SU-DHL-6 (cell line): ENCODE measurements at regions not wholly inside any gene's neighbourhood (a gene's known extent, or its start where the extent isn't known, plus 50 kb on each side); places are given as distances from the start of the nearest gene placed in this dataset.

Experiments used
- H2AFZ ChIP-seq: fragments of 200-600 bp; sonication (generic); 2 replicates; pipeline ENCODE4 v1.6.1; 2014; ENCODE audit warnings: low read depth, mild to moderate bottlenecking, moderate library complexity, mixed read lengths, antibody characterized with exemption, low read length; ENCODE audit not compliant: severe bottlenecking
- H3F3A ChIP-seq: fragments of 200-600 bp; shearing (Covaris generic); 2 replicates; pipeline ENCODE4 v1.6.0; 2016; ENCODE audit warnings: antibody characterized with exemption, mild to moderate bottlenecking; ENCODE audit not compliant: insufficient read depth
- H3K27ac ChIP-seq: fragments of 200-600 bp; sonication (generic); 2 replicates; pipeline ENCODE4 v1.5.1; 2016; ENCODE audit warnings: low read depth, mild to moderate bottlenecking, low read length, moderate library complexity, mixed read lengths
- H3K27me3 ChIP-seq: fragments of 200-600 bp; sonication (generic), shearing (Covaris generic); 2 replicates; pipeline ENCODE4 v1.6.0; 2014; ENCODE audit warnings: mild to moderate bottlenecking, low read length
- H3K36me3 ChIP-seq: fragments of 200-600 bp; sonication (generic); 2 replicates; pipeline ENCODE4 v1.6.1; 2014; ENCODE audit warnings: mild to moderate bottlenecking, low read length, mixed read lengths
- H3K4me2 ChIP-seq: fragments of 300-600, 200-600 bp; shearing (Covaris generic), sonication (generic); 2 replicates; pipeline ENCODE4 v1.6.0; 2014; ENCODE audit warnings: low read length, low read depth, mild to moderate bottlenecking; ENCODE audit not compliant: poor library complexity, severe bottlenecking
- H3K4me3 ChIP-seq: fragments of 200-600 bp; sonication (generic); 2 replicates; pipeline ENCODE4 v1.5.1; 2014; ENCODE audit warnings: antibody characterized with exemption, low read length, mild to moderate bottlenecking, mixed read lengths; ENCODE audit not compliant: insufficient read depth, poor library complexity, severe bottlenecking
- H3K79me2 ChIP-seq: fragments of 200-600 bp; sonication (generic); 2 replicates; pipeline ENCODE4 v1.6.1; 2014; ENCODE audit warnings: mild to moderate bottlenecking, low read length, moderate library complexity; ENCODE audit not compliant: insufficient read depth
- H3K9ac ChIP-seq: fragments of 200-600 bp; sonication (generic); 2 replicates; pipeline ENCODE4 v1.7.0; 2014; ENCODE audit warnings: mild to moderate bottlenecking, low read length
- H3K9me2 ChIP-seq: fragments of 200-600 bp; sonication (generic); replicated peaks from 2 replicates; pipeline ENCODE4 v1.6.1; 2014; ENCODE audit warnings: low read length; ENCODE audit not compliant: insufficient read depth
- H3K9me3 ChIP-seq: fragments of 200-600 bp; sonication (generic); 2 replicates; pipeline ENCODE4 v1.6.1; 2014; ENCODE audit warnings: low read length, mixed read lengths; ENCODE audit not compliant: insufficient read depth
- H4K20me1 ChIP-seq: fragments of 200-600 bp; sonication (generic); 2 replicates; pipeline ENCODE4 v1.6.1; 2014; ENCODE audit warnings: low read depth, mild to moderate bottlenecking, antibody characterized with exemption, low read length, moderate library complexity, mixed read lengths
- CTCF ChIP-seq: fragments of 200-600 bp; sonication (generic); IDR thresholded peaks from one replicate; pipeline ENCODE4 v1.5.1; 2017; ENCODE audit warnings: antibody characterized with exemption, mild to moderate bottlenecking, low read length, moderate library complexity; ENCODE audit not compliant: insufficient read depth, poor library complexity, severe bottlenecking
- EZH2phosphoT487 ChIP-seq: fragments of 200-600 bp; sonication (generic), shearing (Covaris generic); conservative IDR thresholded peaks from 2 replicates; pipeline ENCODE4 v1.6.1; 2018; ENCODE audit warnings: mild to moderate bottlenecking, antibody characterized with exemption, low read length, moderate library complexity, mixed read lengths

DNA sequence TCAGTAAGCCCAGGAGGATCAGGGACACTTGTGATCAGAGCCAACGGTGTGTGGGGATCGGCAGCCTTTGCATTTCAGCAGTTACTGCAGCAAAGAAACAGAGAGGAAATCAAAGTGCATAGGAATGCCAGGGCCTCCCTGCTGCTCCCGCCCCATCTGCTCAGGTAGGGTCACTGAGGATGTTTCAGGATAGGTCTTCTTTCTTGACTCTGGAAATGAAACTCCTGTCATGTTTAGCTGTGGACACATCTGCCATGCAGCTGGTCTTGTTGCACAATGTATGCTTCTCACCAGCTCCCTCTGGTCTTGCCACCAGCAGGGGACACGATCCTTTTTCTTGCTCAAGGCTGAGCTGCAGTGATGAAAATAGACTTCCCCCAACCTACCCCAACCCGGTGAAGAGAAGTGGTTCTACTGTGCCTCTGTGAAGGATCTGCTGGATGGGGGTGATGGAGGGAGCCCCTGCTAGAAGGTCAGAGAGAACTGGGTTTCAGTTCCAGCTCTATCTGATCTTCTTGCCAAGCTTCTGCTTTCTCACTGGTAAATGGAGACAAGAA lies 185.2 kb upstream of the KLF4 start:
- H3K27me3 ChIP-seq = no peaks in the 10 kb centered on the region
- no peak overlapping the region for H3K4me3 ChIP-seq
- no peaks in the 10 kb centered on the region for H3K9me2 ChIP-seq
- no peaks in the 10 kb centered on the region for H3K36me3 ChIP-seq
- H3F3A ChIP-seq = no peaks in the 10 kb centered on the region
- H3K9ac ChIP-seq = no peak overlapping the region
- H3K79me2 ChIP-seq = no peaks in the 10 kb centered on the region
- no peak overlapping the region for H3K4me2 ChIP-seq
- H3K27ac ChIP-seq = no peak overlapping the region
- H3K9me3 ChIP-seq = no peaks in the 10 kb centered on the region
- no peaks in the 10 kb centered on the region for H4K20me1 ChIP-seq
- TF ChIP-seq CTCF = no peak
- TF ChIP-seq EZH2phosphoT487 = no peak
- H2AFZ ChIP-seq = no peak overlapping the region

GRCh38 chr9:107673861-107674720 lies 184.5 kb upstream of the KLF4 start:
- Histone ChIP-seq H4K20me1 (no peaks in the 10 kb centered on the region), H3K27me3 (no peaks in the 10 kb centered on the region), H3K36me3 (no peaks in the 10 kb centered on the region), H3K4me2 (no peak overlapping the region), H3K9ac (no peak overlapping the region), H3K4me3 (no peak overlapping the region), H3K79me2 (no peaks in the 10 kb centered on the region), H3K9me2 (no peaks in the 10 kb centered on the region), H3K9me3 (no peaks in the 10 kb centered on the region), H3K27ac (no peak overlapping the region), H3F3A (no peaks in the 10 kb centered on the region), H2AFZ (no peak overlapping the region)
- TF ChIP-seq EZH2phosphoT487 (no peak), CTCF (no peak)

DNA sequence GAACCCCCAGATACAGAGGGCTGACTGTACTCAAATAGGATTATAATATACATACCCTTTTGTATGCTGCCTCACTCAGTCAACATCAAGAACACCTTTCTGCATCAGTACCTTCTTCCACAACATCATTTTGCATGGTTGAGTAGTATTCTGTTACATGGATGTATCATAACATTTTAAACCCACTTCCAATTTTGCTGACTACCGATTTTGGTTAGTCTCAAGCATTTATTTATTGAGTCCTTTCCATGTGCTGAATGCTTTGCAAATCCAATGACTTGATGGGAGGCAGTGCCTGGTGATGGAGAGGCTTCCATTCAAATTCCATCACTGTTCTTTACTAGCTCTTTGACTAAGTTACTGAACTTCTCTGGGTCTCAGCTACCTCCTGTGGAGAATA lies 182.0 kb upstream of the KLF4 start:
- H3K27me3 ChIP-seq = no peaks in the 10 kb centered on the region
- H3K4me3 ChIP-seq = no peak overlapping the region
- no peak overlapping the region for H3K27ac ChIP-seq
- no peaks in the 10 kb centered on the region for H3K9me3 ChIP-seq
- no peak overlapping the region for H2AFZ ChIP-seq
- H3K36me3 ChIP-seq = no peaks in the 10 kb centered on the region
- H4K20me1 ChIP-seq = no peaks in the 10 kb centered on the region
- no peaks in the 10 kb centered on the region for H3K79me2 ChIP-seq
- H3K9me2 ChIP-seq = no peaks in the 10 kb centered on the region
- H3F3A ChIP-seq = no peaks in the 10 kb centered on the region
- no peak overlapping the region for H3K9ac ChIP-seq
- TF ChIP-seq EZH2phosphoT487 (no peak), CTCF (no peak)
- no peak overlapping the region for H3K4me2 ChIP-seq
